Mesothelial cell of epicardium (in vitro differentiated cells): ENCODE measurements at regions not wholly inside any gene's neighbourhood (a gene's known extent, or its start where the extent isn't known, plus 50 kb on each side); places are given as distances from the start of the nearest gene placed in this dataset.

Experiments used
- DNase-seq, 2 experiments: peaks; one replicate each; pipeline ENCODE4 v3.0.0; 2021; ENCODE audit warnings: low spot score in 2 of 2; ENCODE audit not compliant: unreplicated experiment in 2 of 2
- H3K27ac Mint-ChIP-seq: 2 replicates; pipeline ENCODE4 v1.8.0; 2021; ENCODE audit warnings: mixed read lengths
- H3K27me3 Mint-ChIP-seq: 2 replicates; pipeline ENCODE4 v1.8.0; 2021; ENCODE audit warnings: low read depth, mixed read lengths
- H3K36me3 Mint-ChIP-seq: 2 replicates; pipeline ENCODE4 v1.8.0; 2021; ENCODE audit warnings: mixed read lengths
- H3K4me1 Mint-ChIP-seq: 2 replicates; pipeline ENCODE4 v1.8.0; 2021; ENCODE audit warnings: mixed read lengths
- H3K4me3 Mint-ChIP-seq: 2 replicates; pipeline ENCODE4 v1.8.0; 2021; ENCODE audit warnings: mild to moderate bottlenecking, moderate library complexity, mixed read lengths
- H3K9me3 Mint-ChIP-seq: 2 replicates; pipeline ENCODE4 v1.8.0; 2021; ENCODE audit warnings: mixed read lengths
- CTCF ChIP-seq: fragments of 200-600 bp; sonication (generic); IDR thresholded peaks from one replicate; pipeline ENCODE4 v1.5.0; 2021; ENCODE audit warnings: antibody characterized with exemption; ENCODE audit not compliant: unreplicated experiment

DNA sequence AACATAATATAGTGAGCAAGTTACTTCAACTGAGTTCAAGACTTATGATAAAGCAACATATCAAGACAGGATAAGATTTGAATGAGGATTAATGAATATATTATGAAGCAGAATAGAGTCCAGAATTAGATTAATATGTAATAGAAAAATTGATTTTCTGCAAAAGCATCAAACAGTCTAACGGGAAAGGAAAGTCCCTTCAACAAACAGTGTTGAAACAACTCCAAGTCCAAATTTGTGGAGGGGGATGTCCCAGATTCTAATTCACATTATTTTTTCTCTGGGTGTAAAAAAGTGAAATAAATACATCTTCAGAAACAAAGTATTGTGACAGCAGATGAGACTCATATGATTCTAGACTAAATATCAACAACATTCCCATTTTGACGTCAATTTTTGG lies 289.7 kb downstream of the C6orf118 start:
- peaks cover 35% of the 10 kb centered on the region for H3K27me3 Mint-ChIP-seq
- H3K36me3 Mint-ChIP-seq, result no peaks in the 10 kb centered on the region
- H3K4me3 Mint-ChIP-seq, result no peak overlapping the region
- DNase-seq, result no peak
- H3K9me3 Mint-ChIP-seq, result peaks cover 4% of the 10 kb centered on the region
- no peak overlapping the region for H3K27ac Mint-ChIP-seq
- peaks cover 10% of the 10 kb centered on the region for H3K4me1 Mint-ChIP-seq
- TF ChIP-seq CTCF, result no peak

DNA sequence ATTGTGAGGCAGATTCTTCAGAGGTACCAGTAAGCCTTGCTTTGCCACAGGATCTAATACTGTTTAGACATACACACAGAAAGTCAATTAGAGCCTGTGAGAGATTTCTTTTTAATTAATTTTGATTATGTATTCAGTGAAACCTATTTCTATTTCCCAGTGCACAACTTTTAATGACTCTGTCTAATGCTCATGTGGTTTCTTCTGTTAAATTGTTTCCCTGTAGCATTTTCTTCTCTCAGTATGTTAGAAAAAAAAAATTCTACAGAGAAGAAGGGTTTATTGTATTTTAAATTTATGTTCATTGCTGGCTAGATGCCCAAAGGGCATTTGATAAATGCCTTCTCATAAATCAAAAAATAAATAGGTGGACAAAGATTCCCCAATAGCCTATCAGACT lies 293.7 kb downstream of the C6orf118 start:
- H3K4me3 Mint-ChIP-seq, result no peak overlapping the region
- no peak overlapping the region for H3K27ac Mint-ChIP-seq
- no peak for DNase-seq
- H3K4me1 Mint-ChIP-seq, result peaks cover 27% of the 10 kb centered on the region
- peaks cover 4% of the 10 kb centered on the region for H3K9me3 Mint-ChIP-seq
- no peaks in the 10 kb centered on the region for H3K36me3 Mint-ChIP-seq
- H3K27me3 Mint-ChIP-seq, result peaks cover 23% of the 10 kb centered on the region
- TF ChIP-seq CTCF, result no peak

DNA sequence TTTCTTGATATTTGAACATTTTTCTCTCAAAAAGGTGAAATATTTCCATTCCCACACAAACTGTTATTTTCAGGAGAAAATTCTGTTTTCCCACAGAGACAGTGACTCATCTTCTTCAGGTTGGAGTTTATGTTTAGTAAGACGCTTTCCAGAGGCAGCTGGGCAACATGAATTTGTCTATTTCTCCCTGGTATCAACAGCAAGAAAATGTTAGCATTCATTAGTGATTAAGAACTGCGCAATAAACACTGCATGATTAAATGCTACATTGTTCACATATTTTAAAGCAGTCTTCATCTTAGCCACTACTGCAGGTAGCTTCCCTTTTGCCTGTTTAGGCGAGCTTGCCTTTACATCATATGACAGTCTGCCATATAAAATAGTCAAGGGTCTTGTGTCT lies 295.7 kb downstream of the C6orf118 start:
- Mint-ChIP-seq H3K4me1 (peaks cover 36% of the 10 kb centered on the region), H3K27me3 (peaks cover 12% of the 10 kb centered on the region), H3K27ac (no peak overlapping the region), H3K4me3 (no peak overlapping the region), H3K9me3 (peaks cover 4% of the 10 kb centered on the region), H3K36me3 (no peaks in the 10 kb centered on the region)
- TF ChIP-seq CTCF, result no peak
- no peak for DNase-seq

DNA sequence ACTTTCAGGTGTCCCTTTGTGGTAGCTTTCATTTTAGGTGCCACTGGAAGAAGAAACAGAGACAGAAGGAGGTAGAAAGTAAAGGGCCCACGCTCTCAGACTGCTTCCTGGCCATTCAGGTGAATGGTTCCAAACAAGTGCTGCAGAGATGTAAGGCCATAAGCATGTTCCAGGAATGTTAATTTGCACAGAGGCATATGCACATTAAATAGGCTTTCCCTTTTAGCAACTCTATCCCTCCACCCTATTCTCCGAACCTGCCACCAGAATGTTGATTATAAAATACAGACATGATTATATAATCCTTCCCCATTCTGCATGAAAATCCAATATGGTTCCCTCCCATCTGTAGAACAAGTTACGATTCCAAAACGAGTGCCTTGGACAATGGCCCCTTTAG lies 297.2 kb downstream of the C6orf118 start:
- Mint-ChIP-seq H3K4me1 (peaks cover 36% of the 10 kb centered on the region), H3K9me3 (no peaks in the 10 kb centered on the region), H3K27ac (no peak overlapping the region), H3K36me3 (no peaks in the 10 kb centered on the region), H3K4me3 (no peak overlapping the region), H3K27me3 (peaks cover 2% of the 10 kb centered on the region)
- TF ChIP-seq CTCF, result no peak
- DNase-seq, result no peak

- Mint-ChIP-seq H3K9me3 (peaks cover 6% of the 10 kb centered on the region), H3K27ac (peak overlapping the region; percentile 72), H3K4me3 (no peak overlapping the region), H3K36me3 (no peaks in the 10 kb centered on the region), H3K27me3 (no peaks in the 10 kb centered on the region), H3K4me1 (peaks cover 36% of the 10 kb centered on the region)
- peak in 1 of 2 experiments; percentile 49 for DNase-seq
- no peak for TF ChIP-seq CTCF
Measured at GRCh38 chr6:165010556-165011535, 298.6 kb downstream of the C6orf118 start.
